ENCODE measurements at regions not wholly inside any gene's neighbourhood (a gene's known extent, or its start where the extent isn't known, plus 50 kb on each side); places are given as distances from the start of the nearest gene placed in this dataset.

DNA sequence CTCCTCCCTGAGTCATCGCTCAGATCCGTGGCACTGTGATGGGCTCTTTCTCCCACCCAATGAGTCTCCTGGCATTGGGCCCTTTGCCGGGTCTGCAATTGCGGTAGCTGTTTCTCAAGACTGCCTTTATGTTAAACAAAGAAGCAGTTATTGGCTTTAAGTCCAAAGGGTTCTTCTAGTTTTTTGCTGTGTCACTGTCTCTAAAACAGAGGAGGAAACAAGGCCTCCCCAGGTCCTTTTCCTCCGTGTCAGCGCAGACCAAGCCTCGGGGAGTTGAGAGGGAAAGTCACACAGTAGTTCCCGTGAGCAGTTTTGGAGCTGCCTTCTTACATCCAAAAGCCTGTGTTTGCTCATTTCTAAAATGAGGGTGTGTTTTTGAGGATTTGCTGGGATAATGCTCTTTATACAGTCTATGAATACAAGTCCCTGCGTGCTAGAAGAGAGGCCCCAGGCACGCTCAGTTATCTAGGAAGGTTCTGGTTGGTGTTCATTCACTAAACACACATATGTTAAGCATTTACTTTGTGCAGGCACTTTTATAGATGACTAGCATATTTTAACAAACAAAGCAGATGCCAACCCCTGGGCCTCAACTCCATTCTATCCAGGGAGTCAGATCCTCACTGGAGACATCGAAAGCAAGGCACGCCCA lies 126.0 kb upstream of the PZP start:
- FAIRE-seq (no peak), DNase-seq (ENCODE audit: low read depth, low spot score) (no peak), ATAC-seq (no peak)
- in situ Hi-C loops (cut with MboI) = no loop called here
- H3K27ac ChIP-seq (ENCODE audit: control insufficient read depth, insufficient read depth) = no peak overlapping the region
- no peaks in the 10 kb centered on the region for H4K20me1 ChIP-seq (ENCODE audit: control insufficient read depth, insufficient read depth)
- H2AFZ ChIP-seq (ENCODE audit: control insufficient read depth, low read depth, low read length) = no peak overlapping the region
- RAD21 ChIA-PET (ENCODE audit: unreplicated experiment) = interaction anchor here (5.9 kb wide), 1 partner anchor 31 kb away, joined by 46 read pairs; no protein-coding TSS in a partner anchor
- H3K4me1 ChIP-seq (ENCODE audit: control insufficient read depth, insufficient read depth, low read length) = peaks cover 22% of the 10 kb centered on the region
- WGBS (ENCODE audit: insufficient coverage, insufficient replicate concordance, low lambda C conversion rate, missing lambda C conversion rate) = 88% methylated on average over 12 of the region's 12 CpGs
- peaks cover 3% of the 10 kb centered on the region; the same call in 2 of the 3 replicates for H3K9me3 ChIP-seq (replicated peaks; ENCODE audit: control insufficient read depth, insufficient read depth, low read length)
- no peak overlapping the region for H3K9ac ChIP-seq (ENCODE audit: control insufficient read depth, insufficient read depth, low read length)
- H3K36me3 ChIP-seq (ENCODE audit: control insufficient read depth in 2 of 2, insufficient read depth in 2 of 2, low read length in 1 of 2) = no peaks in the 10 kb centered on the region
- H3K4me2 ChIP-seq (ENCODE audit: control insufficient read depth, insufficient read depth) = no peak overlapping the region
- SMC1A ChIA-PET (ENCODE audit: uncharacterized antibody, unreplicated experiment) = no interaction called here
- TF ChIP-seq, protein P1, sequence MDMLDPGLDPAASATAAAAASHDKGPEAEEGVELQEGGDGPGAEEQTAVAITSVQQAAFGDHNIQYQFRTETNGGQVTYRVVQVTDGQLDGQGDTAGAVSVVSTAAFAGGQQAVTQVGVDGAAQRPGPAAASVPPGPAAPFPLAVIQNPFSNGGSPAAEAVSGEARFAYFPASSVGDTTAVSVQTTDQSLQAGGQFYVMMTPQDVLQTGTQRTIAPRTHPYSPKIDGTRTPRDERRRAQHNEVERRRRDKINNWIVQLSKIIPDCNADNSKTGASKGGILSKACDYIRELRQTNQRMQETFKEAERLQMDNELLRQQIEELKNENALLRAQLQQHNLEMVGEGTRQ (IDR thresholded peaks at IDR 0.05; ENCODE audit: borderline replicate concordance, low read depth, low read length) = no peak
- TF ChIP-seq ATF7 (IDR thresholded peaks at IDR 0.05; ENCODE audit: low read depth) (no peak), IRF5 (IDR thresholded peaks at IDR 0.05; ENCODE audit: borderline replicate concordance) (no peak)
- intact Hi-C loops (cut with micrococcal nuclease; ENCODE audit: unreplicated experiment) = no loop called here
- CTCF ChIA-PET = interaction anchor here (1.2 to 5.0 kb wide), 4 partner anchors 33 to 408 kb away, joined by 4 to 80 read pairs (median 11); no protein-coding TSS in a partner anchor
- no TSS peak for BruUV-seq (replicated peaks)
- no peaks in the 10 kb centered on the region for H3K27me3 ChIP-seq (replicated peaks in 1 of 2; ENCODE audit: control insufficient read depth in 2 of 2, insufficient read depth in 2 of 2, low read length in 1 of 2)
- H3K4me3 ChIP-seq = no peak overlapping the region
- POLR2A ChIA-PET = no interaction called here
- no peaks in the 10 kb centered on the region; the same call in 1 of the 2 replicates for H3K79me2 ChIP-seq (ENCODE audit: control insufficient read depth, insufficient read depth, low read length)
